GM18505 (cell line): ENCODE measurements at regions not wholly inside any gene's neighbourhood (a gene's known extent, or its start where the extent isn't known, plus 50 kb on each side); places are given as distances from the start of the nearest gene placed in this dataset.
"Not testable (repeated sequence)": the region's sequence is repeated elsewhere in the genome, so short reads cannot be mapped to it uniquely, and the experiment has no call there.

Source experiments
- ATAC-seq: cut with Tn5 transposase; IDR thresholded peaks from one replicate; pipeline ENCODE4 v1.9.1; 2021; ENCODE audit not compliant: unreplicated experiment

GRCh38 chr2:111338474-111338873 is 217.8 kb downstream of the BCL2L11 start:
- ATAC-seq, result not testable (repeated sequence)

DNA sequence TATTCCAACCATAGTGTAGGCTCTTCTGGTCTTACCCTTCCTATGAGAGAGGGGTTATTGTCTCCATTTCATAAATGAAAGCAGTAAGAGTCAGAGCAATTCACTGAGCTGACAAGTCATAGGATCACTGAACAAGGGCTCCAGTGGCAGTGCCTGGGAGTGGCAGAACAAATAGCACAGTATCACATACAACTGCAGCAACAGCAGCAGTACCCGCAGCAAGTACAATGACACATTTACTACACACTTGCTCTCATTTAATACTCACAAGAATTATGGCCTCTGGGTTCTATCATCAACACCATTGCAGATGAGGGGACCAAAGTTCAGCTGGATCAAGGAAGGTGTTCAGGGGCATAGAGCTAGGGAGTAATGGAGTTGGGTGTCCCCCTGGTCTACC is 218.8 kb downstream of the BCL2L11 start:
- not testable (repeated sequence) for ATAC-seq

DNA sequence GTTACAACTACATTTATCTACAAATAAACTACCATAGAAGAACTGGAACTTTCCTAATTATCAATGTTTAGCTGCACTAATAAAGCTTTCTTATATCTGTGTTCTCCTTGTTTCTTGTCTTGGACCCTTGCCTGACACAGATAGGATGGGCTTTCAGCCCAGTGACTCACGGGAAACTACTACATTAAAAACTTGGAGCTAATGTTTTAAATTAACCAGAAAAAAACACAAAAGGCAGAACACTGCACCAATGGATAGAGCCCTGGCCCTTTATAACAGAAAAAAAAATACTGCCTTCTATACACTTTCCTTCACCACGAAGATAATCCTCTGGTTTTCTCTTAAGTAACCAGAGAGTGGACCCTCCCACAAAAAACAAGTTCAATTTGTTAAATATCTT is 223.9 kb downstream of the BCL2L11 start:
- not testable (repeated sequence) for ATAC-seq

DNA sequence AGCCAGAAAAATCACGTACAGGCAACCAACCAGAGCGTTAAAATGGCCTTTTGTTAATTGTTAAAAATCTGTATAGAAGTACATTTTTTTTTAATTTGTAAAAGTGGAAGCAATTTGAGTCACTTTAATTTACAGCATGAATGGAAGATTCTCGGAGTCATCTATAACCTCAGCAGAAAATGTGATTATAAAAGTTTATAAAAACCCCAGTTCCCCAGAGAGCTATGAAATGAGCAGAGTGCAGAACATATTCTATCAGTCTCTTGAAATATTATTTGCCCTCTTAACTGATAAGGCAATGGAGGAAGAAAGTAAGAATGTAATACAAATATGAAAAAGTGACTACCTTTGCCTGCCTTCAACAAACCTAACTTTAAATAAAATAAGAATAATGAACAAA is 224.7 kb downstream of the BCL2L11 start:
- not testable (repeated sequence) for ATAC-seq

GRCh38 chr2:111346018-111346930 is 225.6 kb downstream of the BCL2L11 start:
- ATAC-seq, result not testable (repeated sequence)

DNA sequence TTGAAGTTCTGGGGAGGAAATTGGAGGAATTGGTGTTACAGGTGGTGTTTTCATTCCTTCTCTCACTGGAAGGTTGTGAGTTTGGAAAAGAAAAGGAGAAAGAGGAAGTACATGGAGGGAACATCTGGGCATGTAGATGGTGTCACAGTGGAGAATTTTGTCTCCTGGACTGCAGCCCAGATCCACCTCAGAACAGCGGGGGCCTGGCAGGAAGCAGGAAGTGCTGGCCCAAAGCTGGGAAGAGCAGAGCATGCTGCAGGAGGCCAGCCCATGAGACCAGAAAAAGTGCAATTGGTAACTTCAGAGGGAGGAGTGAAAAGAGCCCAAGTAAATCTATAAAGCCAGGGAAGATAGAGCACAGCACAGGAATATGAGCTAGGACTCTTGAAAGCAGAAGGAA is 227.0 kb downstream of the BCL2L11 start:
- not testable (repeated sequence) for ATAC-seq

GRCh38 chr2:111348316-111348715 is 227.6 kb downstream of the BCL2L11 start:
- not testable (repeated sequence) for ATAC-seq

DNA sequence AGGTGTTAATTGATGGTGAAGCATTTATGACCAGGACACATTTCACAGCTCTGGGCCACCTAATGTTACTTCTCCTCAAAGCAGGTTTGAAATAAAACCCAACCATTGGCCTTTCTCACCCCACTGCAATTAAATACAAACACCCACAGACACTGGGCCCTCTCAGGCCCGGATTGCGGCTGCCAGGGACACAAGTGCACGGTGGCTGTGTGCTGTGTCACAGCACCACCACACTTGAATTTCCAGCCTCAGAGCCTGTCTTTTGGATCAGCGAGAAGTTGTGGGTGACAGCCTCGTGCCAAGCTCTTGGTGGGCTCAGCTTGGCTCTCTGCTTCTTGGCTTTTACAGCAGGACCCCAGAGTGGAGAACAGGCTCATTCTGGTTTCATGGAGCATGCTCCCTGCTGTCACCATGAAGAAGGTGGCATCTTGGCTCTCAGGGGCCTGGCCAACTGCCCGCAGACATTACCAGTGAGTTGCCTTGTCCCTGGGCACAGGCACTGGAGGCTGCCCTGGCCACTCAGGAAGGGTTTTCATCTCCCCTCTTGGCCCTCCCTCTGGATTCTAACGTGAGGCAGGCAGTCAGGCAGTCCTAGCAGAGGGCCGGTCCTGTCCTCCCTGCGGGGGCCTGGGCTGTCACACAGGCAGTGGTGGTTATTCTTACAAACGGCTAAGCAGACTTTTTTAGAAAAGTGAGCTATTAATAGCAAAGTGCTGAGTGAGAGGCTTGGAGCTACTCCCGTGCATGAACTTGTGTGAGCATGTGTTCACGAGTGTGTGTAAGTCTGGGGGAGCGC is 234.5 kb downstream of the BCL2L11 start:
- not testable (repeated sequence) for ATAC-seq

GRCh38 chr2:111355823-111356511 is 235.3 kb downstream of the BCL2L11 start:
- not testable (repeated sequence) for ATAC-seq

GRCh38 chr2:111356512-111357031 is 235.9 kb downstream of the BCL2L11 start:
- ATAC-seq, result not testable (repeated sequence)

- ATAC-seq, result not testable (repeated sequence)
Observed at GRCh38 chr2:111365986-111366640, 245.4 kb downstream of the BCL2L11 start.

GRCh38 chr2:111366641-111367029 is 245.9 kb downstream of the BCL2L11 start:
- ATAC-seq, result not testable (repeated sequence)

DNA sequence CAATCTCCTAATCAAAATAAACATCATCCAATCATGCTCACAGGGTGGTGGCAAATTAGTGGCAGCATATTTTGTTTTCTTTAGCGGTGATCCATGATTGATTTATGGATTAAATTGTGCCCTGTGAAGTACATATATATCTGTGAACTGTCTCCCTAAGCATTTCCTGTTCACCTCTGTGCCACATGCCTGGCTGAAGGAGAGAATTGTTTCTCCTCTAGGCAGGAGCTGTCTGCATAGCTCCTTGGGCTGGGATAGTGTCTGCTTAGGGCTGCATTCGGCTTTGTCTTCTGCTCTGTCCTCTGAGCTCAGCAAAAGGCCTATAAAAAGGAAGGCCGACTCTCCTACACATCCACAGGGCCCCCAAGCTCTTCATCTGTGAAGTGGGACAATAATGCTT is 246.4 kb downstream of the BCL2L11 start:
- ATAC-seq, result not testable (repeated sequence)

DNA sequence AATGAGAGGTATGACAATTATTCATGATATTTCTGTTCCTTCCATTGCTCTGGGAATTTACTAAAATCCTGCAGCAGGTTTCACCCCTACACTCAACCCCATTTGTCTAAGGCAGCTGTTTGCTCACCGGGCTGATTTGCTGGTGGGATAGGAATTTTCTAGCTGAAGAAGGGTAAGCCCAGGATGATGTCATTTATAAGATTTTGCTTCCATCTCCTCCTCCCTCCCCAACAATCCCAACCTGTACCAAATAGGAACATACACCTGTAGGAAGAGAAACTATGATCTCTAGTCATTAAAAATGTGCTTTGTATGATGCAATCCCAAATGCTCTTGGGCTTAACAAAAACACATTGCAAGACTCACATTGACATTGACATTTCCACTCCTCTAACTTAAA is 247.2 kb downstream of the BCL2L11 start:
- not testable (repeated sequence) for ATAC-seq

- peak; percentile 50 for ATAC-seq
Observed at GRCh38 chr2:111368288-111368687, 247.6 kb downstream of the BCL2L11 start.

DNA sequence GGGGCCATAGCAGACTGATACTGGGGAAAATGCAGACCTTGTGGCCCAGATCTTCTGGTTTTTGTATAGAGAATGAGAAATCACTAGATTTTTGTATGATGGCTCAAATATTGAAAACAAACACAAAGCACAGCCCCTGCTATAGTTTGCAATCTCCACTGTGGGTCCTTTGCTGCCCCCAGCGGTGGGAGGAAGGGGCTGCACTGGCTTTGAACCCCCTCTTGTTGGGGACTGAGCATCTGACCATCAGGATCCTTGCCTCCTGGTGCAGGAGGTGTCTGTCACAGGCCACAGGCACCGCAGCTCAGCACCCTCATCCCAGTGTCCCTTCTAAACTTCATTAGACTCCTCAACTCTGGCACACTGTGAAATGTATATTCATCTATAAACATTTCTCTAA is 252.3 kb downstream of the BCL2L11 start:
- not testable (repeated sequence) for ATAC-seq

GRCh38 chr2:111373989-111374388 is 253.3 kb downstream of the BCL2L11 start:
- not testable (repeated sequence) for ATAC-seq

GRCh38 chr2:111374734-111375133 is 254.0 kb downstream of the BCL2L11 start:
- ATAC-seq, result not testable (repeated sequence)

GRCh38 chr2:111375320-111375883 is 254.7 kb downstream of the BCL2L11 start:
- ATAC-seq, result not testable (repeated sequence)
